IMR-90 (cell line): ENCODE measurements at regions not wholly inside any gene's neighbourhood (a gene's known extent, or its start where the extent isn't known, plus 50 kb on each side); places are given as distances from the start of the nearest gene placed in this dataset.
A peak's percentile ranks its signal among the peaks of the same experiment; 100 is the strongest.

Source experiments
- ATAC-seq: fragments of 200-7000 bp; cut with Tn5 transposase; 2 replicates; pipeline ENCODE4 v1.9.1; 2020; ENCODE audit warnings: low read depth, mild to moderate bottlenecking, moderate library complexity
- BruUV-seq: library from RNA; stranded (reverse); fragments of 400-500 nt; replicated peaks from 2 replicates; lab custom pipeline; 2021; lab: Mats Ljungman, UMichigan
- CTCF ChIA-PET: fragments of 300-600 bp; formaldehyde crosslinking; extraction: SDS; loops from one replicate; lab custom pipeline; 2021; ENCODE audit warnings: antibody characterized with exemption; lab: Yijun Ruan, JAX
- POLR2A ChIA-PET: fragments of 300-600 bp; sonication (Branson Sonifier 250); formaldehyde crosslinking; loops from one replicate; lab custom pipeline; 2022; ENCODE audit warnings: antibody characterized with exemption; ENCODE audit not compliant: unreplicated experiment; lab: Charles Lee
- DNase-seq: peaks from one replicate; pipeline ENCODE4 v3.0.0; 2013
- H2AFZ ChIP-seq: replicated peaks from 2 replicates; pipeline ENCODE3; 2013; ENCODE audit warnings: low read length, mild to moderate bottlenecking; ENCODE audit not compliant: poor library complexity
- H2AK5ac ChIP-seq: 2 replicates; pipeline ENCODE4 v1.6.1; 2013; ENCODE audit warnings: low read depth, low read length, inconsistent platforms
- H2AK9ac ChIP-seq: replicated peaks from 2 replicates; pipeline ENCODE3; 2013; ENCODE audit warnings: mild to moderate bottlenecking, low read depth, low read length, moderate library complexity; ENCODE audit not compliant: poor library complexity
- H2BK120ac ChIP-seq: 2 replicates; pipeline ENCODE4 v1.6.1; 2013; ENCODE audit warnings: low read depth, low read length, inconsistent platforms
- H2BK15ac ChIP-seq: 3 replicates; pipeline ENCODE4 v1.6.1; 2013; ENCODE audit warnings: low read depth, low read length, inconsistent platforms
- H2BK20ac ChIP-seq: 2 replicates; pipeline ENCODE4 v1.6.1; 2013; ENCODE audit warnings: low read depth, mild to moderate bottlenecking, inconsistent platforms, low read length, moderate library complexity
- H2BK5ac ChIP-seq: 2 replicates; pipeline ENCODE4 v1.6.1; 2013; ENCODE audit warnings: mild to moderate bottlenecking, low read depth, low read length, inconsistent platforms; ENCODE audit not compliant: poor library complexity, severe bottlenecking
- H3K14ac ChIP-seq: replicated peaks from 2 replicates; pipeline ENCODE4 v1.6.1; 2013; ENCODE audit warnings: low read depth, low read length, inconsistent platforms
- H3K18ac ChIP-seq: 2 replicates; pipeline ENCODE4 v1.6.1; 2013; ENCODE audit warnings: low read depth, low read length, control low read depth
- H3K23ac ChIP-seq: 2 replicates; pipeline ENCODE4 v1.6.1; 2013; ENCODE audit warnings: low read depth, low read length, inconsistent platforms
- H3K27ac ChIP-seq: 2 replicates; pipeline ENCODE4 v1.5.1; 2013; ENCODE audit warnings: mild to moderate bottlenecking, control low read depth, low read length; ENCODE audit not compliant: insufficient read depth
- H3K27me3 ChIP-seq: 2 replicates; pipeline ENCODE4 v1.6.1; 2013; ENCODE audit warnings: low read length; ENCODE audit not compliant: control insufficient read depth, insufficient read depth
- H3K36me3 ChIP-seq: 2 replicates; pipeline ENCODE4 v1.6.1; 2013; ENCODE audit warnings: low read length, mixed read lengths; ENCODE audit not compliant: control insufficient read depth, insufficient read depth
- H3K4ac ChIP-seq: 2 replicates; pipeline ENCODE4 v1.6.1; 2013; ENCODE audit warnings: low read depth, low read length, inconsistent platforms
- H3K4me1 ChIP-seq: 2 replicates; pipeline ENCODE4 v1.6.1; 2013; ENCODE audit warnings: low read length, mixed read lengths; ENCODE audit not compliant: control insufficient read depth, insufficient read depth
- H3K4me2 ChIP-seq: 2 replicates; pipeline ENCODE4 v1.6.1; 2013; ENCODE audit warnings: low read depth, mild to moderate bottlenecking, control low read depth, low read length, moderate library complexity
- H3K4me3 ChIP-seq: 2 replicates; pipeline ENCODE4 v1.5.1; 2013; ENCODE audit warnings: low read depth, mild to moderate bottlenecking, control low read depth, low read length, moderate library complexity; ENCODE audit not compliant: insufficient read depth
- H3K56ac ChIP-seq: 2 replicates; pipeline ENCODE4 v1.6.1; 2013; ENCODE audit warnings: low read length, inconsistent platforms; ENCODE audit not compliant: insufficient read depth; ENCODE audit errors: extremely low read depth
- H3K79me1 ChIP-seq, 2 experiments: 2 replicates each; pipeline ENCODE4 v1.6.1; 2013; ENCODE audit warnings: low read length in 2 of 2, inconsistent platforms in 1 of 2, low read depth in 1 of 2
- H3K9ac ChIP-seq: 2 replicates; pipeline ENCODE4 v1.6.1; 2013; ENCODE audit warnings: low read depth, low read length, control low read depth
- H3K9me1 ChIP-seq: 2 replicates; pipeline ENCODE4 v1.6.1; 2013; ENCODE audit warnings: low read length, inconsistent platforms; ENCODE audit not compliant: insufficient read depth
- H3K9me3 ChIP-seq: 2 replicates; pipeline ENCODE4 v1.6.1; 2013; ENCODE audit warnings: low read length; ENCODE audit not compliant: control insufficient read depth, insufficient read depth
- H4K20me1 ChIP-seq: 2 replicates; pipeline ENCODE4 v1.6.1; 2013; ENCODE audit warnings: low read length, inconsistent platforms; ENCODE audit not compliant: insufficient read depth
- H4K5ac ChIP-seq: 2 replicates; pipeline ENCODE4 v1.6.1; 2013; ENCODE audit warnings: mild to moderate bottlenecking, low read depth, low read length, control low read depth
- H4K8ac ChIP-seq, 2 experiments: 2 replicates each; pipeline ENCODE4 v1.6.1; 2013; ENCODE audit warnings: low read depth in 2 of 2, low read length in 2 of 2, control low read depth in 1 of 2, inconsistent platforms in 1 of 2
- H4K91ac ChIP-seq: 2 replicates; pipeline ENCODE4 v1.6.1; 2013; ENCODE audit warnings: low read depth, low read length, inconsistent platforms; ENCODE audit not compliant: insufficient read depth
- CHD1 ChIP-seq: IDR thresholded peaks from 2 replicates; pipeline ENCODE4 v1.6.1; 2012; ENCODE audit warnings: low read depth, low read length, improper control_type of control experiment
- CTCF ChIP-seq: conservative IDR thresholded peaks from 2 replicates; pipeline ENCODE4 v1.5.1; 2012; ENCODE audit warnings: mild to moderate bottlenecking, low read depth, low read length, improper control_type of control experiment
- RCOR1 ChIP-seq: IDR thresholded peaks from 2 replicates; pipeline ENCODE4 v1.6.1; 2012; ENCODE audit warnings: mild to moderate bottlenecking, low read length, improper control_type of control experiment; ENCODE audit not compliant: insufficient replicate concordance
- USF2 ChIP-seq: fragments of 150-350 bp; IDR thresholded peaks from 2 replicates; pipeline ENCODE4 v1.6.1; 2017; ENCODE audit warnings: mild to moderate bottlenecking, antibody characterized with exemption, low read length, low read depth
- WGBS, 2 experiments: methylation state at CpG; one replicate each; pipeline versions ENCODE4 v1.1.5 to v1.1.7; 2013; ENCODE audit warnings: missing lambda C conversion rate in 2 of 2; ENCODE audit not compliant: insufficient read length in 1 of 2; ENCODE audit errors: extremely low coverage in 2 of 2; 5-methylcytosine and 5-hydroxymethylcytosine counted together
- dilution Hi-C: fragments of 300-500 bp; cut with HindIII; formaldehyde crosslinking; loops from one replicate; pipeline ENCODE4 v1.14.3; 2018; ENCODE audit warnings: low sequenced_read_pairs; ENCODE audit not compliant: unreplicated experiment
- in situ Hi-C: fragments of 300-500 bp; cut with MboI; formaldehyde crosslinking; loops from 3 replicates; pipeline ENCODE4 v1.14.3; 2019; ENCODE audit warnings: low sequenced_read_pairs, inconsistent platforms, mixed read lengths
- intact Hi-C: fragments of 100-400 bp; cut with micrococcal nuclease; formaldehyde crosslinking; loops from 2 replicates; pipeline ENCODE4 v1.10.0; 2022

- TF ChIP-seq CTCF: no peak
- no peak for TF ChIP-seq RCOR1
- TF ChIP-seq CHD1: no peak
- TF ChIP-seq USF2: no peak
- peak overlapping the region; percentile 55; the same call in 1 of the 2 replicates for H3K23ac ChIP-seq
- no peak overlapping the region for H3K4me3 ChIP-seq
- intact Hi-C loops (loop anchor here (2.0 kb wide), 1 partner anchor 51 kb away; no protein-coding TSS in a partner anchor), dilution Hi-C loops (no loop called here), in situ Hi-C loops (no loop called here)
- no TSS peak for BruUV-seq
- no peaks in the 10 kb centered on the region for H3K27me3 ChIP-seq
- no peaks in the 10 kb centered on the region for H4K20me1 ChIP-seq
- no peak overlapping the region for H2AFZ ChIP-seq
- H3K36me3 ChIP-seq: no peaks in the 10 kb centered on the region
- H4K91ac ChIP-seq: peak overlapping the region; percentile 33; the same call in 1 of the 2 replicates
- no CpG with 5 or more reads among the region's 5 CpGs for WGBS, 2 experiments
- H3K18ac ChIP-seq: peak overlapping the region; percentile 33; the same call in 1 of the 2 replicates
- peaks cover 0 to 11% of the 10 kb centered on the region in 2 experiments; a peak in 2 of 4 replicates for H3K79me1 ChIP-seq
- ATAC-seq: no peak
- DNase-seq: no peak
- peaks cover 9% of the 10 kb centered on the region for H3K4me1 ChIP-seq
- no peak overlapping the region for H2BK5ac ChIP-seq
- no peaks in the 10 kb centered on the region for H3K9me3 ChIP-seq
- no peak overlapping the region for H3K56ac ChIP-seq
- CTCF ChIA-PET: no interaction called here
- H3K4me2 ChIP-seq: no peak overlapping the region
- no peak overlapping the region; the same call in 1 of the 2 replicates for H4K5ac ChIP-seq
- H2AK9ac ChIP-seq: no peak overlapping the region
- H3K9ac ChIP-seq: no peak overlapping the region
- H3K4ac ChIP-seq: peak overlapping the region; percentile 58; the same call in 1 of the 2 replicates
- H4K8ac ChIP-seq: no peak overlapping the region
- H3K9me1 ChIP-seq: peaks cover 13% of the 10 kb centered on the region
- no peak overlapping the region for H3K14ac ChIP-seq
- no peak overlapping the region for H3K27ac ChIP-seq
- H2BK120ac ChIP-seq: peak overlapping the region; percentile 42; the same call in 1 of the 2 replicates
- H2AK5ac ChIP-seq: no peak overlapping the region
- POLR2A ChIA-PET: no interaction called here
- peak overlapping the region; percentile 61; the same call in 1 of the 3 replicates for H2BK15ac ChIP-seq
- peak overlapping the region; percentile 61; the same call in 1 of the 2 replicates for H2BK20ac ChIP-seq
Observed at GRCh38 chr3:64290161-64290560, 64.9 kb upstream of the PRICKLE2 start.
